Skin epidermis (tissue), 12 donors: ENCODE measurements at regions not wholly inside any gene's neighbourhood (a gene's known extent, or its start where the extent isn't known, plus 50 kb on each side); places are given as distances from the start of the nearest gene placed in this dataset.

Experiments used
- H3K27ac ChIP-seq, 21 experiments: fragments of 200-600 bp; sonication (generic) in 11 of 21; one replicate each; pipeline ENCODE4 v1.5.0; 2020; ENCODE audit warnings: mild to moderate bottlenecking in 3 of 21, inconsistent platforms in 2 of 21, moderate library complexity in 2 of 21
- H3K4me3 ChIP-seq, 7 experiments: fragments of 200-600 bp; sonication (generic) in 2 of 7; one replicate each; pipeline ENCODE4 v1.5.0; 2020; ENCODE audit warnings: inconsistent platforms in 2 of 7, mild to moderate bottlenecking in 2 of 7, moderate library complexity in 1 of 7

- Histone ChIP-seq H3K4me3 (no peak overlapping the region), H3K27ac (no peak overlapping the region)
These were observed 59.1 kb upstream of the CTNNB1 start for GRCh38 chr3:41140242-41140641.

GRCh38 chr3:41141433-41142167, 57.7 kb upstream of the CTNNB1 start:
- Histone ChIP-seq H3K27ac (no peak overlapping the region), H3K4me3 (no peak overlapping the region)

GRCh38 chr3:41143421-41144031, 55.8 kb upstream of the CTNNB1 start:
- Histone ChIP-seq H3K27ac (no peak overlapping the region), H3K4me3 (no peak overlapping the region)

- H3K4me3 ChIP-seq, result no peak overlapping the region
- no peak overlapping the region for H3K27ac ChIP-seq
These were observed 54.7 kb upstream of the CTNNB1 start for GRCh38 chr3:41144631-41145030.

GRCh38 chr3:41148478-41148877, 50.8 kb upstream of the CTNNB1 start:
- Histone ChIP-seq H3K27ac (no peak overlapping the region), H3K4me3 (no peak overlapping the region)

GRCh38 chr3:41148901-41149300, 50.4 kb upstream of the CTNNB1 start:
- no peak overlapping the region for H3K27ac ChIP-seq
- H3K4me3 ChIP-seq, result no peak overlapping the region
